GM12801 (cell line): ENCODE measurements at regions not wholly inside any gene's neighbourhood (a gene's known extent, or its start where the extent isn't known, plus 50 kb on each side); places are given as distances from the start of the nearest gene placed in this dataset.

Source experiments
- TF ChIP-seq, protein P1 (sequence below): IDR thresholded peaks from one replicate; pipeline ENCODE4 v1.5.1; 2011; ENCODE audit warnings: control low read depth; ENCODE audit not compliant: insufficient read length; ENCODE audit errors: extremely low read depth

DNA sequence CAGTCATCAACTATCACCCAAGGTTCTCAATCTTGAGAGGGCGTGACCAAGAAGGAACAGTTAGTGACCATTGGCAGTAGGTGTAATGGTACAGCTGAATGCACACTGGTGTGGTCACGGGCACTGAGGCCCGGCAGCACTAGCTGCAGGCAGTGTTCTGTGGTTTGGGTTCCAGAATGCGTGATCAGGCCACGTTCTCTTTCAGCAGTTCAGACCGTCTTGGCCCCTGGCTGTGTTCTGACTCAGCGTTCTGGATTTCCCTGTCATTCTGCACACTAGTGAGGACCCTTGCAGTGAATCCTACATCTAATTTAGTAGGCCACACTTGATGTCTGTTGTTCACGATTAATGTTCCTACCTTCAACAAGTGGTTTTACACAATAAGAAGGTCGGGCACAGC lies 220.5 kb upstream of the SLCO3A1 start:
- TF ChIP-seq, protein P1, sequence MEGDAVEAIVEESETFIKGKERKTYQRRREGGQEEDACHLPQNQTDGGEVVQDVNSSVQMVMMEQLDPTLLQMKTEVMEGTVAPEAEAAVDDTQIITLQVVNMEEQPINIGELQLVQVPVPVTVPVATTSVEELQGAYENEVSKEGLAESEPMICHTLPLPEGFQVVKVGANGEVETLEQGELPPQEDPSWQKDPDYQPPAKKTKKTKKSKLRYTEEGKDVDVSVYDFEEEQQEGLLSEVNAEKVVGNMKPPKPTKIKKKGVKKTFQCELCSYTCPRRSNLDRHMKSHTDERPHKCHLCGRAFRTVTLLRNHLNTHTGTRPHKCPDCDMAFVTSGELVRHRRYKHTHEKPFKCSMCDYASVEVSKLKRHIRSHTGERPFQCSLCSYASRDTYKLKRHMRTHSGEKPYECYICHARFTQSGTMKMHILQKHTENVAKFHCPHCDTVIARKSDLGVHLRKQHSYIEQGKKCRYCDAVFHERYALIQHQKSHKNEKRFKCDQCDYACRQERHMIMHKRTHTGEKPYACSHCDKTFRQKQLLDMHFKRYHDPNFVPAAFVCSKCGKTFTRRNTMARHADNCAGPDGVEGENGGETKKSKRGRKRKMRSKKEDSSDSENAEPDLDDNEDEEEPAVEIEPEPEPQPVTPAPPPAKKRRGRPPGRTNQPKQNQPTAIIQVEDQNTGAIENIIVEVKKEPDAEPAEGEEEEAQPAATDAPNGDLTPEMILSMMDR = no peak

- TF ChIP-seq, protein P1 = no peak
Observed at GRCh38 chr15:91634179-91634578, 219.3 kb upstream of the SLCO3A1 start.

- TF ChIP-seq, protein P1 = no peak
Observed at GRCh38 chr15:91635080-91635479, 218.4 kb upstream of the SLCO3A1 start.

- TF ChIP-seq, protein P1 = no peak
Observed at GRCh38 chr15:91635641-91636040, 217.9 kb upstream of the SLCO3A1 start.

DNA sequence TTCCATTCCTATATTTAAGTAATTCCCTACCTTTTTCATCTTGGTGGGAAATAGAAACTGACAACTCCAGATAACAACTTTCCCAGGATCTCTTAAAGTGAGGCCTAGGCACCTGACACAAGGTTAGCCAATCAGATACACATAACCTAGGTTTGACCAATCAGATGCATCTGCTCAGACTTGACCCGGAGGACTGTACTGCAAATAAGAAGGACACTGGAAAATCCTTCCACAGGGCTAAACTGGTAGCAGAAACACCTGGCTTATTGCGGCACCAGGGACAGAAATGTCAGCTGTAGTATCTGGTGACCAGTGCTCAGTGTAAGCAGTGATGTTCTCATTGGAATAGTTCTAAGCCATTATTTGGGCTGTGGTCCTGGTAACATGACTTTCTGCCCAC lies 204.5 kb upstream of the SLCO3A1 start:
- TF ChIP-seq, protein P1 = no peak

DNA sequence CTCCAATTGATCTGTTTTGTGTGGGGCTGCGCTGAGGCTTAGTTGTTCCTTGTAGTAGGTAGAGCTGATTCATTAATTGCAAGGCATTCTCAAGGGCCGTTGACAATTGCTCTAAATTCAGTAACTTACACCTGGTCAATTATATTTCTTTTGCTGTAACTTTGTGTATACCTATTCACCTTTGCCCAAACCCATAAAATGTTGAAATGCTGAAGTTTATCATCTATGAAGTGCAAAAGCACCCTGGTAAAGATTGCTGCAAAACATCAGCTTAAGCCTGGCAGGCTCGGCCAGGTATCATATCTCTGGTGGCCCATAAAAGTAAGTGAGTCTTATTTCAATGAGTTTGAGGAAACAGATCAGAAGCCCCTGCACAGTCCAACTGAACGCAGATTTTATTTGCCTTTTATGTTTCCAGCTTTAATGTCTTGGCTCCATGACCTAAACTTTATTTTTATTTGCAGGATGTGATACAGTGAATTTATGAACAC lies 203.6 kb upstream of the SLCO3A1 start:
- TF ChIP-seq, protein P1 = no peak

DNA sequence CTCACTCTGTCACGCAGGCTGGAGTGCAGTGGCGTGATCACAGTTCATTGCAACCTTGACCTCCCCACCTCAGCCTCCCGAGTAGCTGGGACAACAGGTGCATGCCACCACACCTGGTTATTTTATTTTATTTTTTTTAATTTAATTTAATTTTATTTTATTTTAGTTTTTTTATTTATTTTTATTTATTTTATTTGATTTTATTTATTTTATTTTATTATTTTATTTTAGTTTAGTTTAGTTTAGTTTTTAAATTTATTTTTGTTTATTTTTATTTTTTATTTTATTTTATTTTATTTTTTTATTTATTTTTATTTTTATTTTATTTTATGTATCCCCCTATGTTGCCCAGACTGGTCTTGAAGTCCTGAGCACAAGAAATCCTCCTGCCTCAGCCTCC lies 202.3 kb upstream of the SLCO3A1 start:
- TF ChIP-seq, protein P1 = no peak
